ENCODE measurements at regions not wholly inside any gene's neighbourhood (a gene's known extent, or its start where the extent isn't known, plus 50 kb on each side); places are given as distances from the start of the nearest gene placed in this dataset.

DNA sequence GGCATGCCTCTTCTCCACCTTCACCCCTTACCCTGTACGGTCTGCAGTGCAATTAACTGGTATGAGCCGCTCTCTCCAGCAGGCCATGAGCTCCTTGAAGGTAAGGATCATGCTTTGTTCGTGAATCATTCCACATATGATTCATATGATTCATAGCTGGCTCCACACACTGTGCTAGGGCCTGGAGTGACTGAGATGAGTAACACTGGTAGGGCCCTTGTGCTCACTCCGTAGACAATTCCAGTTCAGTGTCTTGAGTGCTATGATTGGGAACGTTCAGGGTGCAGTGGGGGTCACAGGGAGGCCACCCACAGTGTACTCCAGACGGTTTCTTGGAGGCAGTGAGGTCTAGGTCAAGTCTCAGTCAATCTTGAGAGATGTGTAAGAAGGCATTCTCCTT, 239.8 kb downstream of the LMX1A start:
- TF ChIP-seq, protein P1, sequence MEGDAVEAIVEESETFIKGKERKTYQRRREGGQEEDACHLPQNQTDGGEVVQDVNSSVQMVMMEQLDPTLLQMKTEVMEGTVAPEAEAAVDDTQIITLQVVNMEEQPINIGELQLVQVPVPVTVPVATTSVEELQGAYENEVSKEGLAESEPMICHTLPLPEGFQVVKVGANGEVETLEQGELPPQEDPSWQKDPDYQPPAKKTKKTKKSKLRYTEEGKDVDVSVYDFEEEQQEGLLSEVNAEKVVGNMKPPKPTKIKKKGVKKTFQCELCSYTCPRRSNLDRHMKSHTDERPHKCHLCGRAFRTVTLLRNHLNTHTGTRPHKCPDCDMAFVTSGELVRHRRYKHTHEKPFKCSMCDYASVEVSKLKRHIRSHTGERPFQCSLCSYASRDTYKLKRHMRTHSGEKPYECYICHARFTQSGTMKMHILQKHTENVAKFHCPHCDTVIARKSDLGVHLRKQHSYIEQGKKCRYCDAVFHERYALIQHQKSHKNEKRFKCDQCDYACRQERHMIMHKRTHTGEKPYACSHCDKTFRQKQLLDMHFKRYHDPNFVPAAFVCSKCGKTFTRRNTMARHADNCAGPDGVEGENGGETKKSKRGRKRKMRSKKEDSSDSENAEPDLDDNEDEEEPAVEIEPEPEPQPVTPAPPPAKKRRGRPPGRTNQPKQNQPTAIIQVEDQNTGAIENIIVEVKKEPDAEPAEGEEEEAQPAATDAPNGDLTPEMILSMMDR (IDR thresholded peaks at IDR 0.05; ENCODE audit: poor library complexity, severe bottlenecking): no peak
- no peak for TF ChIP-seq EZH2 (IDR thresholded peaks at IDR 0.05; ENCODE audit: borderline replicate concordance, insufficient read depth, low read length, poor library complexity, severe bottlenecking)
- TF ChIP-seq, protein P2, sequence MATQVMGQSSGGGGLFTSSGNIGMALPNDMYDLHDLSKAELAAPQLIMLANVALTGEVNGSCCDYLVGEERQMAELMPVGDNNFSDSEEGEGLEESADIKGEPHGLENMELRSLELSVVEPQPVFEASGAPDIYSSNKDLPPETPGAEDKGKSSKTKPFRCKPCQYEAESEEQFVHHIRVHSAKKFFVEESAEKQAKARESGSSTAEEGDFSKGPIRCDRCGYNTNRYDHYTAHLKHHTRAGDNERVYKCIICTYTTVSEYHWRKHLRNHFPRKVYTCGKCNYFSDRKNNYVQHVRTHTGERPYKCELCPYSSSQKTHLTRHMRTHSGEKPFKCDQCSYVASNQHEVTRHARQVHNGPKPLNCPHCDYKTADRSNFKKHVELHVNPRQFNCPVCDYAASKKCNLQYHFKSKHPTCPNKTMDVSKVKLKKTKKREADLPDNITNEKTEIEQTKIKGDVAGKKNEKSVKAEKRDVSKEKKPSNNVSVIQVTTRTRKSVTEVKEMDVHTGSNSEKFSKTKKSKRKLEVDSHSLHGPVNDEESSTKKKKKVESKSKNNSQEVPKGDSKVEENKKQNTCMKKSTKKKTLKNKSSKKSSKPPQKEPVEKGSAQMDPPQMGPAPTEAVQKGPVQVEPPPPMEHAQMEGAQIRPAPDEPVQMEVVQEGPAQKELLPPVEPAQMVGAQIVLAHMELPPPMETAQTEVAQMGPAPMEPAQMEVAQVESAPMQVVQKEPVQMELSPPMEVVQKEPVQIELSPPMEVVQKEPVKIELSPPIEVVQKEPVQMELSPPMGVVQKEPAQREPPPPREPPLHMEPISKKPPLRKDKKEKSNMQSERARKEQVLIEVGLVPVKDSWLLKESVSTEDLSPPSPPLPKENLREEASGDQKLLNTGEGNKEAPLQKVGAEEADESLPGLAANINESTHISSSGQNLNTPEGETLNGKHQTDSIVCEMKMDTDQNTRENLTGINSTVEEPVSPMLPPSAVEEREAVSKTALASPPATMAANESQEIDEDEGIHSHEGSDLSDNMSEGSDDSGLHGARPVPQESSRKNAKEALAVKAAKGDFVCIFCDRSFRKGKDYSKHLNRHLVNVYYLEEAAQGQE (IDR thresholded peaks at IDR 0.05; ENCODE audit: borderline replicate concordance): no peak
- no peak for TF ChIP-seq POLR2AphosphoS5 (IDR thresholded peaks at IDR 0.05)
- no peak for TF ChIP-seq TAF1 (IDR thresholded peaks at IDR 0.05; ENCODE audit: low read depth)
- TF ChIP-seq RAD21 (conservative IDR thresholded peaks at IDR 0.05): no peak
